NCI-H146 (cell line): ENCODE measurements at regions not wholly inside any gene's neighbourhood (a gene's known extent, or its start where the extent isn't known, plus 50 kb on each side); places are given as distances from the start of the nearest gene placed in this dataset.

ENCODE experiments used
- DNase-seq: peaks from one replicate; lab custom pipeline; 2025; lab: John Stamatoyannopoulos, UW

- no peak for DNase-seq
Measured at GRCh38 chr6:11296449-11297375, 64.2 kb upstream of the NEDD9 start.

- no peak for DNase-seq
Measured at GRCh38 chr6:11295969-11296368, 63.5 kb upstream of the NEDD9 start.

- no peak for DNase-seq
Measured at GRCh38 chr6:11294228-11294627, 61.8 kb upstream of the NEDD9 start.

- no peak for DNase-seq
Measured at GRCh38 chr6:11292594-11293236, 60.2 kb upstream of the NEDD9 start.

- no peak for DNase-seq
Measured at GRCh38 chr6:11292091-11292490, 59.6 kb upstream of the NEDD9 start.

- DNase-seq = no peak
Measured at GRCh38 chr6:11291582-11291981, 59.1 kb upstream of the NEDD9 start.

- no peak for DNase-seq
Measured at GRCh38 chr6:11290027-11290426, 57.6 kb upstream of the NEDD9 start.

GRCh38 chr6:11288065-11288464, 55.6 kb upstream of the NEDD9 start:
- no peak for DNase-seq

- DNase-seq = no peak
Measured at GRCh38 chr6:11284996-11285395, 52.5 kb upstream of the NEDD9 start.

- no peak for DNase-seq
Measured at GRCh38 chr6:11283629-11284028, 51.2 kb upstream of the NEDD9 start.

- no peak for DNase-seq
Measured at GRCh38 chr6:11282875-11283274, 50.4 kb upstream of the NEDD9 start.
